ENCODE measurements at regions not wholly inside any gene's neighbourhood (a gene's known extent, or its start where the extent isn't known, plus 50 kb on each side); places are given as distances from the start of the nearest gene placed in this dataset.

DNA sequence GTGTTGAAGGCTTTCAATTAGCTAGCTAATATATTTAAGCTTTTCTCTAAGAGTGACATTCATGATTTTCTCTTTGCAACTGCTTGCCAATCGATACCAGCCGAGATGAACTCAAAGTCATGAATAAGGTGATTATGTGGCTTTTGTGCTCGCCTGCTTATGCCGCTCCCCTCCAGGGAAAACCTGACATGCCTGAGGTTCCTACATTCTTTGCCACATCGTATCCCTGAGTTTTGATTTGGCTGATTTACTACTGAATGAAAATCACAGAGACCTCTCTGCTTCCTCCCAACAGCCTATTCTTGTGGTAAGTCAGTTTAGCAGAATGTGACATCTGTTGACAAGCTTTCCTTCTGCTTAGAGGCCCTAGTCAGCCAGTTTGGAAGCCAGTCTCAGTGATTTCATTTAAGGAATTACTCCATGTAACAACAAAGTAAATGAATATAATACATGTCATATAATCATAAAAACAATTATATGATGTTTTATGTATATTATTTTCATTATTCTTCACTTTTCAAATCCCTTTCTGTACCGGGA lies 513.4 kb downstream of the CSNK1G3 start (continued):
- no peak for TF ChIP-seq ETV1 (tag; conservative IDR thresholded peaks at IDR 0.05; ENCODE audit: low read depth)
- TF ChIP-seq POU5F1 (IDR thresholded peaks at IDR 0.05; ENCODE audit: borderline replicate concordance, low read depth, low read length, partially characterized antibody): no peak
- TF ChIP-seq, protein P1, sequence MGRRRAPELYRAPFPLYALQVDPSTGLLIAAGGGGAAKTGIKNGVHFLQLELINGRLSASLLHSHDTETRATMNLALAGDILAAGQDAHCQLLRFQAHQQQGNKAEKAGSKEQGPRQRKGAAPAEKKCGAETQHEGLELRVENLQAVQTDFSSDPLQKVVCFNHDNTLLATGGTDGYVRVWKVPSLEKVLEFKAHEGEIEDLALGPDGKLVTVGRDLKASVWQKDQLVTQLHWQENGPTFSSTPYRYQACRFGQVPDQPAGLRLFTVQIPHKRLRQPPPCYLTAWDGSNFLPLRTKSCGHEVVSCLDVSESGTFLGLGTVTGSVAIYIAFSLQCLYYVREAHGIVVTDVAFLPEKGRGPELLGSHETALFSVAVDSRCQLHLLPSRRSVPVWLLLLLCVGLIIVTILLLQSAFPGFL (CRISPR knock-in tag; IDR thresholded peaks at IDR 0.05): no peak

DNA sequence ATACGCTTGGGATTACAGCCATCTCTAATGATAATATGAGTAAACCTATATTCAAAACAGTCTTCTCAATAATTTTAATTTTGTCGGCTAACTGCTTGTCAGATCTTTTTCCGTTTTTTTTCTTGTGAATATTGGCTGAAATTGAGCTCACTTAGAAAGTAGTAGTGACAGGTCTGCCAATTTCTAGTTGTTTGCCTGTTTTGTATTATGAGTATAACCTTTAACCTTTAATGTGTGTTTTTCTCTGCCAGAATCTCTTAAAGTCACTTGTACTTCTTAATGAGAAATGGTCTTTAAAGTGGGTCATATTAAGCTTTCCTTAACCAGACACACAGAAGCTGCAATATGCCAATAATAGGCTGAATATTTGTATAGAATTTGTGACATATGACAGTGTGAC lies 511.0 kb downstream of the CSNK1G3 start:
- H2AFZ ChIP-seq (ENCODE audit: low read depth, low read length): no peak overlapping the region
- FAIRE-seq: no peak
- H3K9me1 ChIP-seq (ENCODE audit: control insufficient read depth, insufficient read depth, low read length): no peaks in the 10 kb centered on the region
- no peaks in the 10 kb centered on the region for H3K27me3 ChIP-seq (ENCODE audit: control insufficient read depth in 2 of 2, insufficient read depth in 2 of 2, low read length in 2 of 2)
- H3K4me3 ChIP-seq: no peak overlapping the region
- H3K9me3 ChIP-seq (replicated peaks; ENCODE audit: control insufficient read depth, insufficient read depth, low read depth, low read length): no peaks in the 10 kb centered on the region
- no peak for DNase-seq (ENCODE audit: extremely low read depth in 1 of 4, low spot score in 3 of 4)
- H3K27ac ChIP-seq (ENCODE audit: extremely low read depth, low read depth, low read length): no peak overlapping the region
- no peaks in the 10 kb centered on the region for H3K4me1 ChIP-seq (replicated peaks in 1 of 2; ENCODE audit: control insufficient read depth in 2 of 2, insufficient read depth in 2 of 2, low read length in 2 of 2)
- no peaks in the 10 kb centered on the region for H3K79me2 ChIP-seq (ENCODE audit: control insufficient read depth, insufficient read depth, low read length)
- no TSS peak for BruUV-seq (replicated peaks)
- H3K9ac ChIP-seq (ENCODE audit: insufficient read depth in 1 of 2, low read depth in 2 of 2, low read length in 2 of 2): no peak overlapping the region
- in situ Hi-C loops (cut with MboI) (no loop called here), intact Hi-C loops (cut with micrococcal nuclease) (no loop called here)
- no peaks in the 10 kb centered on the region for H3K36me3 ChIP-seq (ENCODE audit: control insufficient read depth, insufficient read depth, low read length)
- no peaks in the 10 kb centered on the region for H4K20me1 ChIP-seq (replicated peaks; ENCODE audit: control insufficient read depth, insufficient read depth, low read length)
- 0% methylated on average over 3 of the region's 3 CpGs for WGBS (ENCODE audit: insufficient coverage, low coverage, missing lambda C conversion rate)
- no peak overlapping the region for H3K4me2 ChIP-seq (ENCODE audit: insufficient read depth, low read length)
- no peak for ATAC-seq
- ChIA-PET POLR2A (no interaction called here), CTCF (ENCODE audit: low intra/inter-chr PET ratio) (no interaction called here)
- TF ChIP-seq, protein P2, sequence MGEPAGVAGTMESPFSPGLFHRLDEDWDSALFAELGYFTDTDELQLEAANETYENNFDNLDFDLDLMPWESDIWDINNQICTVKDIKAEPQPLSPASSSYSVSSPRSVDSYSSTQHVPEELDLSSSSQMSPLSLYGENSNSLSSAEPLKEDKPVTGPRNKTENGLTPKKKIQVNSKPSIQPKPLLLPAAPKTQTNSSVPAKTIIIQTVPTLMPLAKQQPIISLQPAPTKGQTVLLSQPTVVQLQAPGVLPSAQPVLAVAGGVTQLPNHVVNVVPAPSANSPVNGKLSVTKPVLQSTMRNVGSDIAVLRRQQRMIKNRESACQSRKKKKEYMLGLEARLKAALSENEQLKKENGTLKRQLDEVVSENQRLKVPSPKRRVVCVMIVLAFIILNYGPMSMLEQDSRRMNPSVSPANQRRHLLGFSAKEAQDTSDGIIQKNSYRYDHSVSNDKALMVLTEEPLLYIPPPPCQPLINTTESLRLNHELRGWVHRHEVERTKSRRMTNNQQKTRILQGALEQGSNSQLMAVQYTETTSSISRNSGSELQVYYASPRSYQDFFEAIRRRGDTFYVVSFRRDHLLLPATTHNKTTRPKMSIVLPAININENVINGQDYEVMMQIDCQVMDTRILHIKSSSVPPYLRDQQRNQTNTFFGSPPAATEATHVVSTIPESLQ (CRISPR knock-in tag; IDR thresholded peaks at IDR 0.05): no peak
- TF ChIP-seq ZNF174 (CRISPR knock-in tag; IDR thresholded peaks at IDR 0.05): no peak
- TF ChIP-seq ZSCAN29 (IDR thresholded peaks at IDR 0.05): no peak
- TF ChIP-seq ZNF444 (CRISPR knock-in tag; IDR thresholded peaks at IDR 0.05): no peak
- TF ChIP-seq, protein P3, sequence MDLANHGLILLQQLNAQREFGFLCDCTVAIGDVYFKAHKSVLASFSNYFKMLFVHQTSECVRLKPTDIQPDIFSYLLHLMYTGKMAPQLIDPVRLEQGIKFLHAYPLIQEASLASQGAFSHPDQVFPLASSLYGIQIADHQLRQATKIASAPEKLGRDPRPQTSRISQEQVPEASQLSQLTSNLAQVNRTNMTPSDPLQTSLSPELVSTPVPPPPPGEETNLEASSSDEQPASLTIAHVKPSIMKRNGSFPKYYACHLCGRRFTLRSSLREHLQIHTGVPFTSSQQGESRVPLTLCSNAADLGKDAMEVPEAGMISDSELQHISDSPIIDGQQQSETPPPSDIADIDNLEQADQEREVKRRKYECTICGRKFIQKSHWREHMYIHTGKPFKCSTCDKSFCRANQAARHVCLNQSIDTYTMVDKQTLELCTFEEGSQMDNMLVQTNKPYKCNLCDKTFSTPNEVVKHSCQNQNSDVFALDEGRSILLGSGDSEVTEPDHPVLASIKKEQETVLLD (IDR thresholded peaks at IDR 0.05): no peak
- no peak for TF ChIP-seq ATF7 (IDR thresholded peaks at IDR 0.05)
- no peak for TF ChIP-seq CC2D1A (IDR thresholded peaks at IDR 0.05)
- no peak for TF ChIP-seq BACH1 (tag; IDR thresholded peaks at IDR 0.05)
- TF ChIP-seq, protein P4, sequence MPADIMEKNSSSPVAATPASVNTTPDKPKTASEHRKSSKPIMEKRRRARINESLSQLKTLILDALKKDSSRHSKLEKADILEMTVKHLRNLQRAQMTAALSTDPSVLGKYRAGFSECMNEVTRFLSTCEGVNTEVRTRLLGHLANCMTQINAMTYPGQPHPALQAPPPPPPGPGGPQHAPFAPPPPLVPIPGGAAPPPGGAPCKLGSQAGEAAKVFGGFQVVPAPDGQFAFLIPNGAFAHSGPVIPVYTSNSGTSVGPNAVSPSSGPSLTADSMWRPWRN (IDR thresholded peaks at IDR 0.05; ENCODE audit: low read depth): no peak
- no peak for TF ChIP-seq ZNF224 (CRISPR knock-in tag; IDR thresholded peaks at IDR 0.05)
- TF ChIP-seq DPF2 (IDR thresholded peaks at IDR 0.05): no peak
- TF ChIP-seq KLF6 (CRISPR knock-in tag; IDR thresholded peaks at IDR 0.05; ENCODE audit: borderline replicate concordance): no peak
- no peak for TF ChIP-seq POLR3A (IDR thresholded peaks at IDR 0.05; ENCODE audit: borderline replicate concordance, extremely low read depth, insufficient read depth, insufficient read length)
- TF ChIP-seq MAZ (CRISPR knock-in tag; conservative IDR thresholded peaks at IDR 0.05 in 1 of 2, IDR thresholded peaks at IDR 0.05 in 1 of 2): no peak
- no peak for TF ChIP-seq PRPF4 (IDR thresholded peaks at IDR 0.05; ENCODE audit: insufficient read depth, low read depth, low read length, poor library complexity, severe bottlenecking)

All from K562 (cell line).